HAP-1 (cell line): ENCODE measurements at regions not wholly inside any gene's neighbourhood (a gene's known extent, or its start where the extent isn't known, plus 50 kb on each side); places are given as distances from the start of the nearest gene placed in this dataset.

ENCODE experiments used
- DNase-seq, 2 experiments: peaks; one replicate each; pipeline ENCODE4 v3.0.0-alpha.2; 2016 to 2020; ENCODE audit warnings: low spot score in 2 of 2
- H3K27me3 ChIP-seq: fragments of 250-450 bp; sonication (Bioruptor Pico); 2 replicates; pipeline ENCODE4 v1.5.1; 2020; ENCODE audit warnings: low read depth, mild to moderate bottlenecking, moderate library complexity
- H3K36me3 ChIP-seq: fragments of 250-450 bp; sonication (Bioruptor Pico); replicated peaks from 2 replicates; pipeline ENCODE4 v1.5.1; 2020; ENCODE audit warnings: mild to moderate bottlenecking
- H3K4me1 ChIP-seq: fragments of 250-450 bp; sonication (Bioruptor Pico); 2 replicates; pipeline ENCODE4 v1.5.1; 2020; ENCODE audit warnings: mild to moderate bottlenecking
- H3K4me3 ChIP-seq: fragments of 250-450 bp; sonication (Bioruptor Pico); 2 replicates; pipeline ENCODE4 v1.5.1; 2020; ENCODE audit warnings: mild to moderate bottlenecking, moderate library complexity
- H3K9me3 ChIP-seq: fragments of 250-450 bp; sonication (Bioruptor Pico); 2 replicates; pipeline ENCODE4 v1.5.1; 2020; ENCODE audit warnings: mild to moderate bottlenecking, moderate library complexity
- in situ Hi-C: fragments of 300-500 bp; cut with MboI; formaldehyde crosslinking; loops from 3 replicates; pipeline ENCODE4 v1.14.3; 2020; ENCODE audit warnings: low sequenced_read_pairs, inconsistent platforms, mixed read lengths

- H3K4me1 ChIP-seq = no peaks in the 10 kb centered on the region
- no peak overlapping the region for H3K4me3 ChIP-seq
- H3K36me3 ChIP-seq = no peaks in the 10 kb centered on the region
- no peaks in the 10 kb centered on the region; the same call in 1 of the 2 replicates for H3K9me3 ChIP-seq
- in situ Hi-C loops = loop anchor here (25.0 kb wide), 1 partner anchor 92 kb away; no protein-coding TSS in a partner anchor
- no peak for DNase-seq
- no peaks in the 10 kb centered on the region for H3K27me3 ChIP-seq
Observed at GRCh38 chr16:79870016-79870886, 269.7 kb upstream of the MAF start.

- no peaks in the 10 kb centered on the region for H3K36me3 ChIP-seq
- no peaks in the 10 kb centered on the region for H3K27me3 ChIP-seq
- in situ Hi-C loops = loop anchor here (25.0 kb wide), 1 partner anchor 93 kb away; no protein-coding TSS in a partner anchor
- H3K9me3 ChIP-seq = no peaks in the 10 kb centered on the region; the same call in 1 of the 2 replicates
- no peaks in the 10 kb centered on the region for H3K4me1 ChIP-seq
- DNase-seq = no peak
- H3K4me3 ChIP-seq = no peak overlapping the region
Observed at GRCh38 chr16:79869304-79870015, 268.9 kb upstream of the MAF start.

DNA sequence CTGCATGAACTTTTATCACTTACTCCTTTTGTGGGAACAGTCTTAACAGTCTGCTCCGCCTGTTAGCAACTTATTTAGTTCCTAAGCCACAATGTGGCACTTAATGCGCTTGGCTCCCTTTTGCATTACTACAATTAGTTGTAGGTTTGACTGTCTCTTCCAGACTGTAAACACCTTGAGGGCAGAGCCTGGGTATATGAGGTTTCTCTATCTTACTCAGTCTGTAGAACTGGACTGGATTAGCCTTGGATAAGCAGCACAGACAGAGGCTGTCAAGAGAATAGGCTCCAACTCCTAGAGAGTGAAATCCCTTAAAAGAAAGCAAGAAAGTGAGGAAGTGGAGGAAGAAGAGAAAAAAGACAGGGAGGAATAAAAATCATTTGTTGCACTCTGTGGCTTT is 268.3 kb upstream of the MAF start:
- H3K4me3 ChIP-seq = no peak overlapping the region
- H3K27me3 ChIP-seq = no peaks in the 10 kb centered on the region
- no peaks in the 10 kb centered on the region for H3K4me1 ChIP-seq
- no peak for DNase-seq
- no peaks in the 10 kb centered on the region for H3K36me3 ChIP-seq
- in situ Hi-C loops = loop anchor here (25.0 kb wide), 1 partner anchor 93 kb away; no protein-coding TSS in a partner anchor
- no peaks in the 10 kb centered on the region; the same call in 1 of the 2 replicates for H3K9me3 ChIP-seq

GRCh38 chr16:79867425-79867997 is 267.0 kb upstream of the MAF start:
- in situ Hi-C loops = loop anchor here (25.0 kb wide), 1 partner anchor 95 kb away; no protein-coding TSS in a partner anchor
- no peaks in the 10 kb centered on the region; the same call in 1 of the 2 replicates for H3K9me3 ChIP-seq
- H3K4me3 ChIP-seq = no peak overlapping the region
- no peaks in the 10 kb centered on the region for H3K36me3 ChIP-seq
- H3K4me1 ChIP-seq = no peaks in the 10 kb centered on the region
- DNase-seq = no peak
- H3K27me3 ChIP-seq = no peaks in the 10 kb centered on the region

DNA sequence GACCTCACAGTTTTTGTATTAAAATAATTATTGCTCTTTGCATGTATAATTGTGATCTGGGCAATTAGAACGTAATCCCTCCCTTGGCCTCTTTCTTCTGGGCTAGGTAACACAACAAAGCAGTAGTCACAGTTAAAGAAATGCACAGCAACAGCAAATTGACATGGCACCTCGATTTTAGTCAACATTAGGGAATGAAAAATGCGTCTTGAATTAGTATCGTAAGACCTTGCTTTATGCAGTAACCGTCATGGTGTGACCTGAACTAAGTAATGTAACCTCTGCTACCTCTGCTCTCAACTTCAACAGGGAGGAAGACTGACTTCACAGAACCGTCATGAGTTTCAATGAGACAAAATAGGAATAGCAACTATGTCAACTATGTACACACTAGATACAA is 265.4 kb upstream of the MAF start:
- Histone ChIP-seq H3K27me3 (no peaks in the 10 kb centered on the region), H3K9me3 (no peaks in the 10 kb centered on the region; the same call in 1 of the 2 replicates), H3K4me1 (no peaks in the 10 kb centered on the region), H3K4me3 (no peak overlapping the region), H3K36me3 (no peaks in the 10 kb centered on the region)
- no peak for DNase-seq
- in situ Hi-C loops = loop anchor here (25.0 kb wide), 1 partner anchor 96 kb away; no protein-coding TSS in a partner anchor

GRCh38 chr16:79864781-79865391 is 264.3 kb upstream of the MAF start:
- Histone ChIP-seq H3K9me3 (no peaks in the 10 kb centered on the region; the same call in 1 of the 2 replicates), H3K4me1 (no peaks in the 10 kb centered on the region), H3K27me3 (no peaks in the 10 kb centered on the region), H3K4me3 (no peak overlapping the region), H3K36me3 (no peaks in the 10 kb centered on the region)
- DNase-seq = no peak
- in situ Hi-C loops = loop anchor here (25.0 kb wide), 1 partner anchor 97 kb away; no protein-coding TSS in a partner anchor

- Histone ChIP-seq H3K4me3 (no peak overlapping the region), H3K27me3 (no peaks in the 10 kb centered on the region), H3K4me1 (no peaks in the 10 kb centered on the region), H3K9me3 (no peaks in the 10 kb centered on the region; the same call in 1 of the 2 replicates), H3K36me3 (no peaks in the 10 kb centered on the region)
- in situ Hi-C loops = loop anchor here (25.0 kb wide), 1 partner anchor 98 kb away; no protein-coding TSS in a partner anchor
- DNase-seq = no peak
Observed at GRCh38 chr16:79864032-79864780, 263.7 kb upstream of the MAF start.

GRCh38 chr16:79863128-79864031 is 262.8 kb upstream of the MAF start:
- no peak overlapping the region for H3K4me3 ChIP-seq
- H3K27me3 ChIP-seq = no peaks in the 10 kb centered on the region
- H3K9me3 ChIP-seq = no peaks in the 10 kb centered on the region; the same call in 1 of the 2 replicates
- no peaks in the 10 kb centered on the region for H3K36me3 ChIP-seq
- DNase-seq = no peak
- in situ Hi-C loops = loop anchor here (25.0 kb wide), 1 partner anchor 99 kb away; no protein-coding TSS in a partner anchor
- H3K4me1 ChIP-seq = no peaks in the 10 kb centered on the region

DNA sequence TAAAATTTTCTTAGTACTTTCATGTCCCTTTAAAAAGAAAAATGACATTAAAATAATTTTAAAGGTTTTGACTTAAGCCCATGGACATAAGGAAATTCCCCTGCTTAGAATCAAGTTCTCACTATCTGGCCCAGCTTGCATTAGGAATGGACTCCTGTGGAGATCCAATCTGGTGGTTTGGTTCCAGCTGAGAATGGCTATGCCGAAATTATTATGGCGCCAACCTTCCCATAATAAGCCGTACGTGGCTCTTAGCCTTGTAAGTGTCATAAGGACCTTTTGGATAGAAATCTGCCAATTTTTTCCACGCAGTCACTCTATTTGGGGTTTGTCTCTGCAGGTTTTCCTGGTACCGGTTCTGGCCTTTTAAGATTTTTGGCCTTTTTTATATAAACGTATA is 262.1 kb upstream of the MAF start:
- no peak for DNase-seq
- H3K9me3 ChIP-seq = no peaks in the 10 kb centered on the region; the same call in 1 of the 2 replicates
- H3K4me1 ChIP-seq = no peaks in the 10 kb centered on the region
- no peak overlapping the region for H3K4me3 ChIP-seq
- in situ Hi-C loops = loop anchor here (25.0 kb wide), 1 partner anchor 100 kb away; no protein-coding TSS in a partner anchor
- no peaks in the 10 kb centered on the region for H3K27me3 ChIP-seq
- no peaks in the 10 kb centered on the region for H3K36me3 ChIP-seq

- in situ Hi-C loops = loop anchor here (25.0 kb wide), 1 partner anchor 106 kb away; no protein-coding TSS in a partner anchor
- Histone ChIP-seq H3K9me3 (no peaks in the 10 kb centered on the region), H3K27me3 (no peaks in the 10 kb centered on the region), H3K36me3 (no peaks in the 10 kb centered on the region), H3K4me1 (no peaks in the 10 kb centered on the region), H3K4me3 (no peak overlapping the region)
- DNase-seq = no peak
Observed at GRCh38 chr16:79856581-79856980, 256.0 kb upstream of the MAF start.

GRCh38 chr16:79850348-79850747 is 249.8 kb upstream of the MAF start:
- H3K36me3 ChIP-seq = no peaks in the 10 kb centered on the region
- in situ Hi-C loops = loop anchor here (25.0 kb wide), 1 partner anchor 112 kb away; no protein-coding TSS in a partner anchor
- no peaks in the 10 kb centered on the region for H3K9me3 ChIP-seq
- DNase-seq = no peak
- H3K4me1 ChIP-seq = no peaks in the 10 kb centered on the region
- no peaks in the 10 kb centered on the region for H3K27me3 ChIP-seq
- H3K4me3 ChIP-seq = no peak overlapping the region

DNA sequence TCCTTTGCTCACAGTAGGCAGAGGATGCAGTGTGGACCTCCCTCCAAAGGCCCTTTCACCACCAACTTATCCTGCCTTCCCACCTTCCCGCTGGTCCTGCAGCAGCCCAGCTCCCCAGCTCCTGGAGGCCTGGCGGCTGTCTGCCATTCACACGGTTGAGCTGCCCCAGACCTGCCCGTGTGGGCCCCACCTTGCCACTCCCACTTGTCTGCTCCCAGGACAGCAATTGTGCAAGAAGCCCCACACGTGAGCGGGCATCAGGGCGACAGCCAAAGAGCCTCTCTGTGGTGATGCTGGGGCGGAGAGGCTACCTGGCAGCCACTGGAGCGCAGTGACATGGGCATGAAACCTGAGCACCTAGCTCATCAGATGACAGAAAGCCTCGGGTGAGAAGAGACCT is 248.6 kb upstream of the MAF start:
- Histone ChIP-seq H3K9me3 (no peaks in the 10 kb centered on the region), H3K27me3 (no peaks in the 10 kb centered on the region), H3K36me3 (no peaks in the 10 kb centered on the region), H3K4me3 (no peak overlapping the region), H3K4me1 (no peaks in the 10 kb centered on the region)
- in situ Hi-C loops = no loop called here
- DNase-seq = no peak
